ENCODE measurements at regions not wholly inside any gene's neighbourhood (a gene's known extent, or its start where the extent isn't known, plus 50 kb on each side); places are given as distances from the start of the nearest gene placed in this dataset.

- H3K9me3 ChIP-seq = peaks cover 0 to 26% (median 0%) of the 10 kb centered on the region in 11 donors
- intact Hi-C loops (cut with DNase I) = no loop called here
- ATAC-seq (no peak), DNase-seq (no peak)
- no peak overlapping the region for H3K4me3 ChIP-seq
- H3K4me1 ChIP-seq = no peaks in the 10 kb centered on the region
- WGBS, 2 donors = 44 to 61% methylated on average over 2 of the region's 2 CpGs
- H3K27me3 ChIP-seq = no peaks in the 10 kb centered on the region
- TF ChIP-seq CTCF (IDR thresholded peaks at IDR 0.05) = no peak
- H3K27ac ChIP-seq = no peak overlapping the region
- H3K36me3 ChIP-seq = no peaks in the 10 kb centered on the region
Measured at GRCh38 chr3:67318162-67318561, 320.1 kb downstream of the KBTBD8 start.

- H3K9me3 ChIP-seq = peaks cover 0 to 25% (median 0%) of the 10 kb centered on the region in 11 donors
- intact Hi-C loops (cut with DNase I) = no loop called here
Measured at GRCh38 chr3:67324554-67324953, 326.4 kb downstream of the KBTBD8 start.

More at GRCh38 chr3:67324554-67324953, 326.4 kb downstream of the KBTBD8 start:
- no peaks in the 10 kb centered on the region for H3K27me3 ChIP-seq
- ATAC-seq (no peak), DNase-seq (no peak)
- H3K4me1 ChIP-seq = no peaks in the 10 kb centered on the region
- H3K36me3 ChIP-seq = no peaks in the 10 kb centered on the region
- no peak overlapping the region for H3K27ac ChIP-seq
- no peak overlapping the region for H3K4me3 ChIP-seq
- TF ChIP-seq CTCF (IDR thresholded peaks at IDR 0.05) = no peak

Small RNAs in the stretch of these regions (microRNA-seq; reads per million reads assigned to microRNA genes)
- 0 reads per million in 2 donors for gene MIR4272

Data from heart right ventricle (tissue), 16 donors.